ENCODE measurements at regions not wholly inside any gene's neighbourhood (a gene's known extent, or its start where the extent isn't known, plus 50 kb on each side); places are given as distances from the start of the nearest gene placed in this dataset.

DNA sequence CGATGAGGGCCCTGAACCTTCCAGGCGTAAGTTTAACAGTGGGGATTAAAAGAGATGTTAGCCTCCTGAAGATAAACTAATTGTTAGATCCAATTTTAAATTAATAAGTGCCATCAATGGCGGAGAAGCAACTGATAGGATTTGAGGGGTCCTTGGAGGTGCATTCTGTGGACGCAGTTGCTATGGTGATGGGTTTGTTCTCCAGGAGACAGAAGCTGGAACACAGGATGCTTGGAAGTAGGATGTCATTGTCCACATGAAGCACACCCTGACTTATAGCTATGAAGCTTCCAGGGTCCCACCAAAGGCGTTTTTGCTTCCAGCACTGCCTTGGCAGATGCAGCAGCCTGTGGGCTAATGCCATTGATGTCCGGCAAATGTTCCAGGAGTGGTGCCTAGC is 331.0 kb upstream of the IL12A start:
- Histone ChIP-seq H3K9me3 (peaks cover 0 to 12% (median 0%) of the 10 kb centered on the region in 11 donors), H3K27ac (no peak overlapping the region), H3K27me3 (no peaks in the 10 kb centered on the region), H3K4me1 (peaks cover 0 to 2% (median 0%) of the 10 kb centered on the region in 9 donors), H3K36me3 (no peaks in the 10 kb centered on the region), H3K4me3 (no peak overlapping the region)
- 89 to 94% methylated on average over 6 of the region's 6 CpGs for WGBS, 2 donors
- ATAC-seq (no peak), DNase-seq (no peak)
- intact Hi-C loops (cut with DNase I): no loop called here
- TF ChIP-seq CTCF (IDR thresholded peaks at IDR 0.05): no peak

- Histone ChIP-seq H3K36me3 (no peaks in the 10 kb centered on the region), H3K27me3 (no peaks in the 10 kb centered on the region), H3K4me3 (no peak overlapping the region), H3K9me3 (peaks cover 0 to 18% (median 0%) of the 10 kb centered on the region in 11 donors), H3K27ac (no peak overlapping the region), H3K4me1 (peaks cover 0 to 10% (median 0%) of the 10 kb centered on the region in 9 donors)
- no peak for ATAC-seq
- no peak for TF ChIP-seq CTCF (IDR thresholded peaks at IDR 0.05)
- DNase-seq: no peak
- 92 to 94% methylated on average over 3 of the region's 3 CpGs for WGBS, 2 donors
- intact Hi-C loops (cut with DNase I): no loop called here
Measured at GRCh38 chr3:159660326-159660725, 328.3 kb upstream of the IL12A start.

DNA sequence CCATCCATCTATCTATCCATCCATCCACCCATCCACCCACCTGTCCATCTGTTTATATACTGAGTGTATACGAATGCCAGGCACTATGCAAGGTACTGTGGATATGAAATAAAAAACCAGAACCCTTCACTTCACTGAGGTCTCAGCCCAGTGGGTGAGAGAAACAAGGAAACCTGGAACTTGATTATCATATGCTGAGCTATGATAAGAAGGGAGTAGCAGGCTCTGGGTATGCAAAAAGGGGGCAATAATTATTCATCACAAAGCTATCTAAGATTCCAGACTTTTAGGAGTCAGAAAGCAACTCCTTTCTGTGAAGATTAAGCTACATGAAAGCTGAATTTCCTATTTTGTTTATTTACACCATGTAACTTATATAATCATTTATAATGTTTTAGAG is 327.7 kb upstream of the IL12A start:
- no peaks in the 10 kb centered on the region for H3K36me3 ChIP-seq
- WGBS, 2 donors: 73 to 96% methylated on average over 1 of the region's 1 CpG
- intact Hi-C loops (cut with DNase I): no loop called here
- no peak for DNase-seq
- H3K27ac ChIP-seq: no peak overlapping the region
- no peak overlapping the region for H3K4me3 ChIP-seq
- H3K4me1 ChIP-seq: peaks cover 0 to 10% (median 0%) of the 10 kb centered on the region in 9 donors
- no peak for ATAC-seq
- H3K9me3 ChIP-seq: peaks cover 0 to 18% (median 0%) of the 10 kb centered on the region in 11 donors
- TF ChIP-seq CTCF (IDR thresholded peaks at IDR 0.05): no peak
- H3K27me3 ChIP-seq: no peaks in the 10 kb centered on the region

- Histone ChIP-seq H3K9me3 (peaks cover 0 to 18% (median 0%) of the 10 kb centered on the region in 11 donors), H3K4me3 (no peak overlapping the region), H3K27ac (no peak overlapping the region), H3K27me3 (no peaks in the 10 kb centered on the region), H3K4me1 (peaks cover 0 to 10% (median 3%) of the 10 kb centered on the region in 9 donors), H3K36me3 (no peaks in the 10 kb centered on the region)
- DNase-seq (no peak), ATAC-seq (no peak)
- intact Hi-C loops (cut with DNase I): no loop called here
- no peak for TF ChIP-seq CTCF (IDR thresholded peaks at IDR 0.05)
Measured at GRCh38 chr3:159662549-159662948, 326.1 kb upstream of the IL12A start.
